H1 (cell line): ENCODE measurements at regions not wholly inside any gene's neighbourhood (a gene's known extent, or its start where the extent isn't known, plus 50 kb on each side); places are given as distances from the start of the nearest gene placed in this dataset.

Experiments
- CTCF ChIA-PET: fragments of 300-600 bp; sonication (Branson Sonifier 250); formaldehyde crosslinking; loops from one replicate; lab custom pipeline; 2021; ENCODE audit not compliant: partially characterized antibody; lab: Charles Lee
- POLR2A ChIA-PET: fragments of 300-600 bp; sonication (Branson Sonifier 250); formaldehyde crosslinking; loops from one replicate; lab custom pipeline; 2021; ENCODE audit warnings: inconsistent platforms; ENCODE audit not compliant: partially characterized antibody; lab: Charles Lee
- DNase-seq, 2 experiments: peaks; one replicate each; pipeline versions ENCODE4 v3.0.0 to v3.0.0-alpha.2; 2010 to 2022; ENCODE audit warnings: low spot score in 2 of 2, low read depth in 1 of 2, mixed read lengths in 1 of 2
- FAIRE-seq: peaks from 2 replicates; lab custom pipeline; 2011; peaks lifted over from hg19 to GRCh38; lab: Jason Lieb, UNC
- H2AFZ ChIP-seq: 2 replicates; pipeline ENCODE4 v1.8.1; 2012; ENCODE audit warnings: low read length, inconsistent platforms
- H2AK5ac ChIP-seq: 2 replicates; pipeline ENCODE4 v1.6.1; 2013; ENCODE audit warnings: low read depth, low read length
- H2BK120ac ChIP-seq: replicated peaks from 2 replicates; pipeline ENCODE3; 2013; ENCODE audit warnings: low read depth, low read length, inconsistent platforms
- H2BK12ac ChIP-seq: 2 replicates; pipeline ENCODE4 v1.6.1; 2013; ENCODE audit warnings: low read depth, low read length
- H2BK15ac ChIP-seq: 2 replicates; pipeline ENCODE4 v1.6.1; 2013; ENCODE audit warnings: low read length
- H2BK20ac ChIP-seq: 2 replicates; pipeline ENCODE4 v1.6.1; 2013; ENCODE audit warnings: low read length
- H2BK5ac ChIP-seq: 2 replicates; pipeline ENCODE4 v1.6.1; 2013; ENCODE audit warnings: low read depth, low read length
- H3K14ac ChIP-seq: 2 replicates; pipeline ENCODE4 v1.6.1; 2013; ENCODE audit warnings: inconsistent platforms; ENCODE audit not compliant: insufficient read length
- H3K18ac ChIP-seq: 2 replicates; pipeline ENCODE4 v1.6.1; 2013; ENCODE audit warnings: low read length; ENCODE audit errors: extremely low read depth
- H3K23ac ChIP-seq: 2 replicates; pipeline ENCODE4 v1.6.1; 2013; ENCODE audit warnings: inconsistent platforms; ENCODE audit not compliant: insufficient read length
- H3K23me2 ChIP-seq: 2 replicates; pipeline ENCODE4 v1.6.1; 2013; ENCODE audit warnings: low read depth, low read length
- H3K27ac ChIP-seq: 2 replicates; pipeline ENCODE4 v1.6.1; 2011; ENCODE audit warnings: low read depth, low read length, inconsistent platforms
- H3K27me3 ChIP-seq, 4 experiments: replicated peaks in 1 of 4; 1 replicate in 1 of 4; 2 replicates in 3 of 4; pipeline versions ENCODE4 v1.6.1 to v1.8.1; 2011 to 2013; ENCODE audit warnings: low read length in 3 of 4, mild to moderate bottlenecking in 3 of 4, inconsistent platforms in 2 of 4, mixed read lengths in 2 of 4, moderate library complexity in 1 of 4; ENCODE audit not compliant: control insufficient read depth in 3 of 4, insufficient read depth in 3 of 4; ENCODE audit errors: extremely low read depth in 1 of 4
- H3K36me3 ChIP-seq, 4 experiments: 2 replicates each; pipeline versions ENCODE4 v1.6.1 to v1.8.1; 2011 to 2013; ENCODE audit warnings: mild to moderate bottlenecking in 4 of 4, low read length in 3 of 4, moderate library complexity in 2 of 4, control low read depth in 1 of 4, inconsistent platforms in 1 of 4; ENCODE audit not compliant: insufficient read depth in 4 of 4, control insufficient read depth in 2 of 4
- H3K4ac ChIP-seq: replicated peaks from 2 replicates; pipeline ENCODE3; 2013; ENCODE audit warnings: low read length, low read depth, mixed read lengths, inconsistent platforms; ENCODE audit not compliant: insufficient read length
- H3K4me1 ChIP-seq, 4 experiments: replicated peaks in 1 of 4; 1 replicate in 1 of 4; 2 replicates in 3 of 4; pipeline versions ENCODE4 v1.6.1 to v1.8.1; 2011 to 2013; ENCODE audit warnings: low read length in 3 of 4, inconsistent platforms in 2 of 4, mixed read lengths in 1 of 4; ENCODE audit not compliant: insufficient read depth in 4 of 4, control insufficient read depth in 3 of 4
- H3K4me2 ChIP-seq, 2 experiments: 2 replicates each; pipeline versions ENCODE4 v1.6.1 to v1.8.1; 2011 to 2013; ENCODE audit warnings: low read depth in 2 of 2, low read length in 2 of 2, control low read depth in 1 of 2, inconsistent platforms in 1 of 2, mild to moderate bottlenecking in 1 of 2; ENCODE audit not compliant: insufficient read depth in 1 of 2
- H3K4me3 ChIP-seq, 4 experiments: fragments of 200-600, 300-600 bp in 1 of 4; sonication (generic), shearing (Covaris generic), sonication (Bioruptor Twin) in 1 of 4; 2 replicates each; pipeline versions ENCODE4 v1.5.1 to v1.8.1; 2011 to 2016; ENCODE audit warnings: low read length in 4 of 4, low read depth in 3 of 4, control low read depth in 2 of 4, inconsistent platforms in 2 of 4, mild to moderate bottlenecking in 2 of 4, mixed read lengths in 1 of 4, moderate library complexity in 1 of 4; ENCODE audit not compliant: insufficient read depth in 2 of 4; ENCODE audit errors: extremely low read depth in 1 of 4
- H3K56ac ChIP-seq: replicated peaks from 2 replicates; pipeline ENCODE3; 2013; ENCODE audit warnings: low read depth, mild to moderate bottlenecking, mixed read lengths, low read length, inconsistent platforms; ENCODE audit not compliant: insufficient read length
- H3K79me1 ChIP-seq: 2 replicates; pipeline ENCODE4 v1.6.1; 2013; ENCODE audit warnings: low read depth, low read length, control low read depth
- H3K79me2 ChIP-seq, 2 experiments: 2 replicates each; pipeline versions ENCODE4 v1.6.1 to v1.8.1; 2012 to 2013; ENCODE audit warnings: low read length in 2 of 2, mild to moderate bottlenecking in 2 of 2, inconsistent platforms in 1 of 2; ENCODE audit not compliant: insufficient read depth in 2 of 2, control insufficient read depth in 1 of 2
- H3K9ac ChIP-seq, 4 experiments: replicated peaks in 1 of 4; 1 replicate in 1 of 4; 2 replicates in 3 of 4; pipeline versions ENCODE4 v1.6.1 to v1.8.1; 2011 to 2013; ENCODE audit warnings: low read depth in 3 of 4, low read length in 3 of 4, control low read depth in 2 of 4, mild to moderate bottlenecking in 2 of 4, moderate library complexity in 2 of 4, inconsistent platforms in 1 of 4; ENCODE audit errors: extremely low read depth in 1 of 4
- H3K9me3 ChIP-seq, 2 experiments: 2 replicates each; pipeline versions ENCODE4 v1.6.1 to v1.8.1; 2012 to 2013; ENCODE audit warnings: mild to moderate bottlenecking in 2 of 2, moderate library complexity in 2 of 2, control low read depth in 1 of 2, inconsistent platforms in 1 of 2, low read depth in 1 of 2, low read length in 1 of 2, mixed read lengths in 1 of 2; ENCODE audit not compliant: insufficient read depth in 2 of 2
- H4K20me1 ChIP-seq, 2 experiments: replicated peaks in 1 of 2; 2 replicates each; pipeline versions ENCODE3 to v1.8.1; 2011 to 2013; ENCODE audit warnings: inconsistent platforms in 2 of 2, low read length in 2 of 2, mild to moderate bottlenecking in 1 of 2; ENCODE audit not compliant: insufficient read depth in 2 of 2, control insufficient read depth in 1 of 2
- H4K5ac ChIP-seq: 2 replicates; pipeline ENCODE4 v1.6.1; 2013; ENCODE audit warnings: low read length, low read depth, mixed read lengths, inconsistent platforms; ENCODE audit not compliant: insufficient read length
- H4K8ac ChIP-seq: 2 replicates; pipeline ENCODE4 v1.8.0; 2013; ENCODE audit warnings: mild to moderate bottlenecking, moderate library complexity, low read length, inconsistent platforms; ENCODE audit not compliant: insufficient read depth; ENCODE audit errors: extremely low read depth
- H4K91ac ChIP-seq: replicated peaks from 2 replicates; pipeline ENCODE3; 2013; ENCODE audit warnings: low read length, mixed read lengths, inconsistent platforms; ENCODE audit not compliant: insufficient read length
- CTBP2 ChIP-seq: IDR thresholded peaks from 2 replicates; pipeline ENCODE4 v1.7.0; 2011; ENCODE audit warnings: borderline replicate concordance, mild to moderate bottlenecking, moderate library complexity, mixed read lengths, low read length; ENCODE audit not compliant: insufficient read depth, insufficient read length
- KDM1A ChIP-seq: fragments of 200-600, 300-600 bp; sonication (generic); IDR thresholded peaks from 2 replicates; pipeline ENCODE4 v1.7.1; 2016; ENCODE audit warnings: mild to moderate bottlenecking, low read length, borderline replicate concordance
- WGBS, 2 experiments: shearing (Covaris generic) in 1 of 2; methylation state at CpG; one replicate each; pipeline versions ENCODE4 v1.1.6 to v1.1.7; 2013 to 2015; ENCODE audit warnings: low lambda C conversion rate in 2 of 2, mixed read lengths in 2 of 2, inconsistent platforms in 1 of 2, low coverage in 1 of 2, missing lambda C conversion rate in 1 of 2; ENCODE audit not compliant: insufficient replicate concordance in 2 of 2, insufficient coverage in 1 of 2, insufficient read length in 1 of 2; ENCODE audit errors: extremely low coverage in 1 of 2, missing lambda C conversion rate in 1 of 2; 5-methylcytosine and 5-hydroxymethylcytosine counted together
- TF ChIP-seq, protein P1 (sequence below), 3 experiments: IDR thresholded peaks; 1 replicate in 2 of 3; 2 replicates in 1 of 3; pipeline versions ENCODE4 v1.5.1 to v1.6.1; 2011; ENCODE audit warnings: low read length in 3 of 3, mild to moderate bottlenecking in 3 of 3, inconsistent platforms in 2 of 3, low read depth in 1 of 3, moderate library complexity in 1 of 3; ENCODE audit not compliant: insufficient read depth in 1 of 3; ENCODE audit errors: control extremely low read depth in 1 of 3

DNA sequence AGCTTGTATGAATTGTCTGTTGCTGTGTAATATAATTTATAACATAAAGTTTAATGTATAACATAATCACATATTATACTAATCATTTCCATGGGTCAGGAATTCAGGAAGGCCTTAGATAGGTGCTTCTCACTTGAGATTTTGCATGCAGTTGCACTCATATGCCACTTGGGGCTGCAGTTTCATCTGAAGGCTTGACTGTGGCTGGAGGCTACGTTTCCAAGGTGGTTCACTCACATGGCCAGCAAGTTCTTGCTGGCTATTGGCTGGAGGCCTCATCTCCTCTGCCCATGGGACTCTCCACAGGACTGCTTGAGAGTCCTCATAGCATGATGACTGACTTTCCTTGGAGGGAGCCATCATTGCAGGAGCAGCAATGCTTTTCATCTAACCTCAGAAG, 53.4 kb upstream of the STX18 start:
- Histone ChIP-seq H3K4me3 (no peak overlapping the region), H3K9ac (no peak overlapping the region), H3K79me2 (no peaks in the 10 kb centered on the region), H2BK5ac (no peak overlapping the region), H3K36me3 (peaks cover 0 to 11% (median 2%) of the 10 kb centered on the region in 4 experiments; a peak in 5 of 8 replicates), H4K91ac (no peak overlapping the region), H2AFZ (no peak overlapping the region), H2AK5ac (no peak overlapping the region), H3K4me1 (no peaks in the 10 kb centered on the region), H3K14ac (no peak overlapping the region), H2BK15ac (no peak overlapping the region), H3K27ac (no peak overlapping the region), H3K23ac (no peak overlapping the region), H3K27me3 (no peaks in the 10 kb centered on the region), H2BK20ac (no peak overlapping the region), H2BK120ac (no peak overlapping the region), H2BK12ac (no peak overlapping the region), H4K8ac (no peak overlapping the region), H3K4me2 (no peak overlapping the region), H3K9me3 (peaks cover 13 to 22% of the 10 kb centered on the region in 2 experiments), H3K56ac (no peak overlapping the region), H4K5ac (no peak overlapping the region), H3K18ac (no peak overlapping the region), H3K4ac (no peak overlapping the region), H3K23me2 (no peaks in the 10 kb centered on the region), H3K79me1 (no peaks in the 10 kb centered on the region; the same call in 1 of the 2 replicates), H4K20me1 (no peaks in the 10 kb centered on the region)
- ChIA-PET CTCF (interaction anchor here (0.7 to 1.6 kb wide), 4 partner anchors 9 to 213 kb away, joined by 3 read pairs; no protein-coding TSS in a partner anchor), POLR2A (no interaction called here)
- FAIRE-seq (no peak), DNase-seq (no peak)
- TF ChIP-seq, protein P1, sequence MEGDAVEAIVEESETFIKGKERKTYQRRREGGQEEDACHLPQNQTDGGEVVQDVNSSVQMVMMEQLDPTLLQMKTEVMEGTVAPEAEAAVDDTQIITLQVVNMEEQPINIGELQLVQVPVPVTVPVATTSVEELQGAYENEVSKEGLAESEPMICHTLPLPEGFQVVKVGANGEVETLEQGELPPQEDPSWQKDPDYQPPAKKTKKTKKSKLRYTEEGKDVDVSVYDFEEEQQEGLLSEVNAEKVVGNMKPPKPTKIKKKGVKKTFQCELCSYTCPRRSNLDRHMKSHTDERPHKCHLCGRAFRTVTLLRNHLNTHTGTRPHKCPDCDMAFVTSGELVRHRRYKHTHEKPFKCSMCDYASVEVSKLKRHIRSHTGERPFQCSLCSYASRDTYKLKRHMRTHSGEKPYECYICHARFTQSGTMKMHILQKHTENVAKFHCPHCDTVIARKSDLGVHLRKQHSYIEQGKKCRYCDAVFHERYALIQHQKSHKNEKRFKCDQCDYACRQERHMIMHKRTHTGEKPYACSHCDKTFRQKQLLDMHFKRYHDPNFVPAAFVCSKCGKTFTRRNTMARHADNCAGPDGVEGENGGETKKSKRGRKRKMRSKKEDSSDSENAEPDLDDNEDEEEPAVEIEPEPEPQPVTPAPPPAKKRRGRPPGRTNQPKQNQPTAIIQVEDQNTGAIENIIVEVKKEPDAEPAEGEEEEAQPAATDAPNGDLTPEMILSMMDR (IDR thresholded peaks at IDR 0.05; ENCODE audit: control extremely low read depth in 1 of 3, insufficient read depth in 1 of 3, low read depth in 1 of 3, low read length in 3 of 3): peak in 1 of 3 experiments; percentile 30; a peak in 1 of 4 replicates
- TF ChIP-seq KDM1A: peak; percentile 46; the same call in 1 of the 2 replicates
- no peak for TF ChIP-seq CTBP2
- WGBS, 2 experiments: 100% methylated on average over 1 of the region's 1 CpG; no CpG with 5 or more reads in 1 of the 2 experiments
